Stomach (tissue), 8 donors: ENCODE measurements at regions not wholly inside any gene's neighbourhood (a gene's known extent, or its start where the extent isn't known, plus 50 kb on each side); places are given as distances from the start of the nearest gene placed in this dataset.

Source experiments
- DNase-seq, 2 donors: peaks; one replicate each; pipeline versions ENCODE4 v3.0.0 to v3.0.0-alpha.2; 2013 to 2019
- H3K27ac ChIP-seq, 5 donors: fragments of 200-600 bp in 4 of 5; sonication (generic) in 4 of 5; one replicate each; pipeline ENCODE4 v1.5.1; 2013 to 2019; ENCODE audit warnings: mild to moderate bottlenecking in 1 of 5, moderate library complexity in 1 of 5
- H3K27me3 ChIP-seq, 3 donors: fragments of 200-600 bp; sonication (generic); one replicate each; pipeline ENCODE4 v1.5.1; 2017 to 2019; ENCODE audit warnings: mixed run types in 1 of 3
- H3K36me3 ChIP-seq, 4 donors: fragments of 200-600 bp; sonication (generic); 1 replicate in 3 of 4; 2 replicates in 1 of 4; pipeline ENCODE4 v1.5.1; 2016 to 2019
- H3K4me1 ChIP-seq, 4 donors: fragments of 200-600 bp; sonication (generic); one replicate each; pipeline ENCODE4 v1.5.1; 2016 to 2019
- H3K4me3 ChIP-seq, 4 donors: fragments of 200-600 bp; sonication (generic) in 3 of 4; one replicate each; pipeline ENCODE4 v1.5.1; 2016 to 2019; ENCODE audit warnings: mild to moderate bottlenecking in 1 of 4
- H3K9me3 ChIP-seq, 4 donors: fragments of 200-600 bp; sonication (generic); one replicate each; pipeline ENCODE4 v1.5.1; 2016 to 2019
- CTCF ChIP-seq, 7 experiments: fragments of 450-650 bp in 4 of 7; fragments of 200-600 bp in 3 of 7; sonication (generic) in 3 of 7; IDR thresholded peaks; one replicate each; pipeline ENCODE4 v1.5.1; 2016 to 2019; ENCODE audit warnings: antibody characterized with exemption in 7 of 7, control low read depth in 2 of 7, mild to moderate bottlenecking in 1 of 7
- EP300 ChIP-seq: sonication (generic); formaldehyde crosslinking; IDR thresholded peaks from one replicate; pipeline ENCODE4 v1.6.1; 2017; ENCODE audit warnings: antibody characterized with exemption
- POLR2A ChIP-seq, 4 donors: fragments of 450-650 bp; IDR thresholded peaks; one replicate each; pipeline ENCODE4 v1.6.1; 2016; ENCODE audit warnings: antibody characterized with exemption in 4 of 4, control low read depth in 2 of 4, mild to moderate bottlenecking in 1 of 4, moderate library complexity in 1 of 4
- POLR2AphosphoS5 ChIP-seq, 3 donors: sonication (generic); formaldehyde crosslinking; IDR thresholded peaks; one replicate each; pipeline ENCODE4 v1.6.1; 2016; ENCODE audit warnings: antibody characterized with exemption in 3 of 3
- WGBS, 5 donors: extraction: QIAGEN DNeasy Blood & Tissue Kit in 3 of 5; methylation state at CpG; one replicate each; pipeline versions ENCODE4 v1.1.5 to v1.1.7; 2013 to 2018; 5-methylcytosine and 5-hydroxymethylcytosine counted together
- intact Hi-C: fragments of 100-400 bp; cut with DNase I; formaldehyde crosslinking; loops from one replicate; pipeline ENCODE4 v1.15.1; 2023; ENCODE audit warnings: low total_unique reads
- donor health status: healthy with polysubstance abuse.
- donor health status: Bipolar disorder and iron deficiency.
- donor health status: healthy.

GRCh38 chr5:1950096-1950707, 67.5 kb upstream of the IRX4 start:
- intact Hi-C loops, result no loop called here
- 71 to 85% (median 77%) methylated on average over 30 to 32 of the region's 32 CpGs for WGBS, 5 donors
- Histone ChIP-seq H3K9me3 (no peaks in the 10 kb centered on the region), H3K27ac (no peak overlapping the region), H3K27me3 (peaks cover 0 to 16% (median 14%) of the 10 kb centered on the region in 3 donors), H3K36me3 (no peaks in the 10 kb centered on the region), H3K4me3 (no peak overlapping the region), H3K4me1 (no peaks in the 10 kb centered on the region)
- no peak for DNase-seq
- no peak for TF ChIP-seq POLR2A (IDR thresholded peaks at IDR 0.05)
- no peak for TF ChIP-seq CTCF (IDR thresholded peaks at IDR 0.05)
- TF ChIP-seq POLR2AphosphoS5 (IDR thresholded peaks at IDR 0.05), result no peak
- TF ChIP-seq EP300, result no peak

GRCh38 chr5:1949253-1949652, 66.5 kb upstream of the IRX4 start:
- DNase-seq, result no peak
- TF ChIP-seq CTCF (IDR thresholded peaks at IDR 0.05), result no peak
- no peak for TF ChIP-seq EP300
- TF ChIP-seq POLR2A (IDR thresholded peaks at IDR 0.05), result no peak
- no peak for TF ChIP-seq POLR2AphosphoS5 (IDR thresholded peaks at IDR 0.05)

GRCh38 chr5:1948663-1949191, 66.0 kb upstream of the IRX4 start:
- Histone ChIP-seq H3K27ac (no peak overlapping the region), H3K36me3 (no peaks in the 10 kb centered on the region), H3K27me3 (peaks cover 0 to 19% (median 17%) of the 10 kb centered on the region in 3 donors), H3K9me3 (no peaks in the 10 kb centered on the region), H3K4me1 (no peaks in the 10 kb centered on the region), H3K4me3 (no peak overlapping the region)
- 72 to 84% (median 77%) methylated on average over 11 to 26 of the region's 26 CpGs for WGBS, 5 donors
- intact Hi-C loops, result no loop called here
- TF ChIP-seq CTCF (IDR thresholded peaks at IDR 0.05) (no peak), EP300 (no peak), POLR2A (IDR thresholded peaks at IDR 0.05) (no peak), POLR2AphosphoS5 (IDR thresholded peaks at IDR 0.05) (no peak)
- DNase-seq, result no peak

More at GRCh38 chr5:1949253-1949652, 66.5 kb upstream of the IRX4 start:
- Histone ChIP-seq H3K9me3 (no peaks in the 10 kb centered on the region), H3K4me3 (no peak overlapping the region), H3K27ac (no peak overlapping the region), H3K36me3 (no peaks in the 10 kb centered on the region), H3K27me3 (peaks cover 0 to 19% (median 17%) of the 10 kb centered on the region in 3 donors), H3K4me1 (no peaks in the 10 kb centered on the region)
- intact Hi-C loops, result no loop called here
- 86 to 91% (median 87%) methylated on average over 7 to 18 of the region's 18 CpGs for WGBS, 5 donors

DNA sequence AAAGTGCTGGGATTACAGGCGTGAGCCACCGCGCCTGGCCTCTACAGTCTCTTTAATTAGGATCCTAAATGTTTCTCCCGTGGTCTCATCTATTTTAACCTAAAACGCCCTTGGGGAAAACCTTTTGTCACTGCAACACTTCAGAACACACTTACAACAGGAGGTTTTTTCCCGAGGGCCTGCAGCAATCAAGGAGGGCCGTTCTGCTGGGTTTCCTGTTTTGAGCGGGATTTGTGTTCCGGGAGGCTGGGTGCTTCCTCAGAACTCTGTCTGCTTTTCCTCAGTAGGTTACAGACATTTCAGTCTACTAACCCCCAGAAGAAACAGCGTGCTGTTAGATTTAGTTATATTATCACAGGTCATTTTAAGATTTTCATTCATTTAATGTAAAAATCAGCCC, 65.4 kb upstream of the IRX4 start:
- DNase-seq, result no peak
- no peak overlapping the region for H3K27ac ChIP-seq
- no peaks in the 10 kb centered on the region for H3K9me3 ChIP-seq
- peaks cover 0 to 1% (median 0%) of the 10 kb centered on the region in 4 donors for H3K36me3 ChIP-seq
- TF ChIP-seq CTCF (IDR thresholded peaks at IDR 0.05) (no peak), EP300 (no peak), POLR2AphosphoS5 (IDR thresholded peaks at IDR 0.05) (no peak), POLR2A (IDR thresholded peaks at IDR 0.05) (no peak)
- WGBS, 5 donors, result 52 to 74% (median 63%) methylated on average over 10 of the region's 10 CpGs
- intact Hi-C loops, result no loop called here
- no peak overlapping the region for H3K4me3 ChIP-seq
- peaks cover 0 to 19% (median 17%) of the 10 kb centered on the region in 3 donors for H3K27me3 ChIP-seq
- no peaks in the 10 kb centered on the region for H3K4me1 ChIP-seq
